GM12873 (cell line): ENCODE measurements at regions not wholly inside any gene's neighbourhood (a gene's known extent, or its start where the extent isn't known, plus 50 kb on each side); places are given as distances from the start of the nearest gene placed in this dataset.

ENCODE experiments used
- CTCF ChIP-seq: IDR thresholded peaks from 2 replicates; pipeline ENCODE4 v1.5.1; 2012; ENCODE audit warnings: low read depth, mild to moderate bottlenecking, moderate library complexity, low read length, control low read depth; ENCODE audit not compliant: insufficient read depth; ENCODE audit errors: missing control alignments

GRCh38 chr11:11717064-11717725, 95.4 kb upstream of the GALNT18 start:
- no peak for TF ChIP-seq CTCF

- TF ChIP-seq CTCF = no peak
These were observed 88.8 kb upstream of the GALNT18 start for GRCh38 chr11:11710556-11710955.

- TF ChIP-seq CTCF = no peak
These were observed 87.8 kb upstream of the GALNT18 start for GRCh38 chr11:11709447-11710239.

- no peak for TF ChIP-seq CTCF
These were observed 86.5 kb upstream of the GALNT18 start for GRCh38 chr11:11708256-11708655.

GRCh38 chr11:11706028-11706427, 84.2 kb upstream of the GALNT18 start:
- no peak for TF ChIP-seq CTCF

GRCh38 chr11:11703885-11704284, 82.1 kb upstream of the GALNT18 start:
- TF ChIP-seq CTCF = no peak

- no peak for TF ChIP-seq CTCF
These were observed 79.3 kb upstream of the GALNT18 start for GRCh38 chr11:11701070-11701469.
